ENCODE measurements at regions not wholly inside any gene's neighbourhood (a gene's known extent, or its start where the extent isn't known, plus 50 kb on each side); places are given as distances from the start of the nearest gene placed in this dataset.
"Not testable (repeated sequence)": the region's sequence is repeated elsewhere in the genome, so short reads cannot be mapped to it uniquely, and the experiment has no call there.

- no peaks in the 10 kb centered on the region for H3K27me3 ChIP-seq (ENCODE audit: insufficient read depth, low read length)
- peaks cover 20% of the 10 kb centered on the region for H3K4me1 ChIP-seq (ENCODE audit: insufficient read depth, low read length)
- no peak overlapping the region for H3K9ac ChIP-seq (ENCODE audit: low read depth, low read length)
- H3K4me3 ChIP-seq (ENCODE audit: low read length) = no peak overlapping the region
- no peaks in the 10 kb centered on the region for H3K36me3 ChIP-seq (ENCODE audit: insufficient read depth, low read depth, low read length)
- H3K27ac ChIP-seq (ENCODE audit: low read length) = no peak overlapping the region
- H3K9me3 ChIP-seq (ENCODE audit: insufficient read depth, low read depth, low read length) = peaks cover 6% of the 10 kb centered on the region
These were observed 212.6 kb upstream of the SLC16A7 start for GRCh38 chr12:59383079-59383822.

GRCh38 chr12:59382282-59383078 is 213.3 kb upstream of the SLC16A7 start:
- no peaks in the 10 kb centered on the region for H3K9me3 ChIP-seq (ENCODE audit: insufficient read depth, low read depth, low read length)
- no peaks in the 10 kb centered on the region for H3K36me3 ChIP-seq (ENCODE audit: insufficient read depth, low read depth, low read length)
- H3K4me1 ChIP-seq (ENCODE audit: insufficient read depth, low read length) = peaks cover 20% of the 10 kb centered on the region
- H3K4me3 ChIP-seq (ENCODE audit: low read length) = no peak overlapping the region
- H3K27ac ChIP-seq (ENCODE audit: low read length) = no peak overlapping the region
- H3K27me3 ChIP-seq (ENCODE audit: insufficient read depth, low read length) = no peaks in the 10 kb centered on the region
- H3K9ac ChIP-seq (ENCODE audit: low read depth, low read length) = no peak overlapping the region

GRCh38 chr12:59381106-59381505 is 214.7 kb upstream of the SLC16A7 start:
- no peaks in the 10 kb centered on the region for H3K9me3 ChIP-seq (ENCODE audit: insufficient read depth, low read depth, low read length)
- H3K27me3 ChIP-seq (ENCODE audit: insufficient read depth, low read length) = no peaks in the 10 kb centered on the region
- H3K9ac ChIP-seq (ENCODE audit: low read depth, low read length) = no peak overlapping the region
- H3K27ac ChIP-seq (ENCODE audit: low read length) = no peak overlapping the region
- H3K4me1 ChIP-seq (ENCODE audit: insufficient read depth, low read length) = peaks cover 20% of the 10 kb centered on the region
- H3K36me3 ChIP-seq (ENCODE audit: insufficient read depth, low read depth, low read length) = no peaks in the 10 kb centered on the region
- H3K4me3 ChIP-seq (ENCODE audit: low read length) = no peak overlapping the region

GRCh38 chr12:59375633-59376032 is 220.2 kb upstream of the SLC16A7 start:
- Histone ChIP-seq H3K4me3 (ENCODE audit: low read length) (no peak overlapping the region), H3K27ac (ENCODE audit: low read length) (no peak overlapping the region), H3K4me1 (ENCODE audit: insufficient read depth, low read length) (no peaks in the 10 kb centered on the region), H3K9ac (ENCODE audit: low read depth, low read length) (no peak overlapping the region), H3K36me3 (ENCODE audit: insufficient read depth, low read depth, low read length) (no peaks in the 10 kb centered on the region), H3K27me3 (ENCODE audit: insufficient read depth, low read length) (no peaks in the 10 kb centered on the region), H3K9me3 (ENCODE audit: insufficient read depth, low read depth, low read length) (no peaks in the 10 kb centered on the region)

- Histone ChIP-seq H3K27ac (ENCODE audit: low read length) (no peak overlapping the region), H3K27me3 (ENCODE audit: insufficient read depth, low read length) (no peaks in the 10 kb centered on the region), H3K9ac (ENCODE audit: low read depth, low read length) (no peak overlapping the region), H3K36me3 (ENCODE audit: insufficient read depth, low read depth, low read length) (no peaks in the 10 kb centered on the region), H3K9me3 (ENCODE audit: insufficient read depth, low read depth, low read length) (no peaks in the 10 kb centered on the region), H3K4me3 (ENCODE audit: low read length) (no peak overlapping the region), H3K4me1 (ENCODE audit: insufficient read depth, low read length) (no peaks in the 10 kb centered on the region)
These were observed 221.0 kb upstream of the SLC16A7 start for GRCh38 chr12:59374783-59375182.

GRCh38 chr12:59372956-59373355 is 222.9 kb upstream of the SLC16A7 start:
- no peak overlapping the region for H3K27ac ChIP-seq (ENCODE audit: low read length)
- H3K9ac ChIP-seq (ENCODE audit: low read depth, low read length) = no peak overlapping the region
- H3K4me3 ChIP-seq (ENCODE audit: low read length) = no peak overlapping the region
- no peaks in the 10 kb centered on the region for H3K36me3 ChIP-seq (ENCODE audit: insufficient read depth, low read depth, low read length)
- no peaks in the 10 kb centered on the region for H3K4me1 ChIP-seq (ENCODE audit: insufficient read depth, low read length)
- H3K27me3 ChIP-seq (ENCODE audit: insufficient read depth, low read length) = no peaks in the 10 kb centered on the region
- H3K9me3 ChIP-seq (ENCODE audit: insufficient read depth, low read depth, low read length) = no peaks in the 10 kb centered on the region

GRCh38 chr12:59370933-59371332 is 224.9 kb upstream of the SLC16A7 start:
- H3K4me1 ChIP-seq (ENCODE audit: insufficient read depth, low read length) = no peaks in the 10 kb centered on the region
- H3K9ac ChIP-seq (ENCODE audit: low read depth, low read length) = no peak overlapping the region
- no peak overlapping the region for H3K4me3 ChIP-seq (ENCODE audit: low read length)

GRCh38 chr12:59365133-59365532 is 230.7 kb upstream of the SLC16A7 start:
- no peaks in the 10 kb centered on the region for H3K36me3 ChIP-seq (ENCODE audit: insufficient read depth, low read depth, low read length)
- H3K9me3 ChIP-seq (ENCODE audit: insufficient read depth, low read depth, low read length) = no peaks in the 10 kb centered on the region

More at GRCh38 chr12:59370933-59371332, 224.9 kb upstream of the SLC16A7 start:
- H3K27ac ChIP-seq (ENCODE audit: low read length) = no peak overlapping the region
- no peaks in the 10 kb centered on the region for H3K27me3 ChIP-seq (ENCODE audit: insufficient read depth, low read length)
- H3K36me3 ChIP-seq (ENCODE audit: insufficient read depth, low read depth, low read length) = no peaks in the 10 kb centered on the region
- H3K9me3 ChIP-seq (ENCODE audit: insufficient read depth, low read depth, low read length) = no peaks in the 10 kb centered on the region

GRCh38 chr12:59357811-59358210 is 238.0 kb upstream of the SLC16A7 start:
- Histone ChIP-seq H3K27ac (ENCODE audit: low read length) (no peak overlapping the region), H3K4me1 (ENCODE audit: insufficient read depth, low read length) (peaks cover 3% of the 10 kb centered on the region; the same call in 1 of the 2 replicates), H3K36me3 (ENCODE audit: insufficient read depth, low read depth, low read length) (no peaks in the 10 kb centered on the region), H3K4me3 (ENCODE audit: low read length) (no peak overlapping the region), H3K9me3 (ENCODE audit: insufficient read depth, low read depth, low read length) (no peaks in the 10 kb centered on the region), H3K9ac (ENCODE audit: low read depth, low read length) (no peak overlapping the region), H3K27me3 (ENCODE audit: insufficient read depth, low read length) (no peaks in the 10 kb centered on the region)

More at GRCh38 chr12:59365133-59365532, 230.7 kb upstream of the SLC16A7 start:
- H3K27me3 ChIP-seq (ENCODE audit: insufficient read depth, low read length) = no peaks in the 10 kb centered on the region
- no peak overlapping the region for H3K9ac ChIP-seq (ENCODE audit: low read depth, low read length)
- H3K4me1 ChIP-seq (ENCODE audit: insufficient read depth, low read length) = no peaks in the 10 kb centered on the region
- no peak overlapping the region for H3K4me3 ChIP-seq (ENCODE audit: low read length)
- H3K27ac ChIP-seq (ENCODE audit: low read length) = no peak overlapping the region

- H3K36me3 ChIP-seq (ENCODE audit: insufficient read depth, low read depth, low read length); H3K27me3 ChIP-seq (ENCODE audit: insufficient read depth, low read length); H3K4me1 ChIP-seq (ENCODE audit: insufficient read depth, low read length); H3K4me3 ChIP-seq (ENCODE audit: low read length); H3K9me3 ChIP-seq (ENCODE audit: insufficient read depth, low read depth, low read length); H3K9ac ChIP-seq (ENCODE audit: low read depth, low read length); H3K27ac ChIP-seq (ENCODE audit: low read length): not testable (repeated sequence)
These were observed 249.6 kb upstream of the SLC16A7 start for GRCh38 chr12:59346248-59346647.

GRCh38 chr12:59345406-59345805 is 250.4 kb upstream of the SLC16A7 start:
- no peak overlapping the region for H3K27ac ChIP-seq (ENCODE audit: low read length)
- no peaks in the 10 kb centered on the region for H3K27me3 ChIP-seq (ENCODE audit: insufficient read depth, low read length)
- H3K36me3 ChIP-seq (ENCODE audit: insufficient read depth, low read depth, low read length) = no peaks in the 10 kb centered on the region
- no peak overlapping the region for H3K4me3 ChIP-seq (ENCODE audit: low read length)
- H3K9ac ChIP-seq (ENCODE audit: low read depth, low read length) = no peak overlapping the region
- H3K4me1 ChIP-seq (ENCODE audit: insufficient read depth, low read length) = no peaks in the 10 kb centered on the region
- 0 out of 2 replicates have a peak, but pooled peaks cover 4% of the 10 kb centered on the region for H3K9me3 ChIP-seq (ENCODE audit: insufficient read depth, low read depth, low read length)

- no peaks in the 10 kb centered on the region for H3K36me3 ChIP-seq (ENCODE audit: insufficient read depth, low read depth, low read length)
- H3K27ac ChIP-seq (ENCODE audit: low read length) = no peak overlapping the region
- no peak overlapping the region for H3K4me3 ChIP-seq (ENCODE audit: low read length)
- H3K4me1 ChIP-seq (ENCODE audit: insufficient read depth, low read length) = no peaks in the 10 kb centered on the region
- no peaks in the 10 kb centered on the region for H3K27me3 ChIP-seq (ENCODE audit: insufficient read depth, low read length)
- 0 out of 2 replicates have a peak, but pooled peaks cover 4% of the 10 kb centered on the region for H3K9me3 ChIP-seq (ENCODE audit: insufficient read depth, low read depth, low read length)
- H3K9ac ChIP-seq (ENCODE audit: low read depth, low read length) = no peak overlapping the region
These were observed 251.6 kb upstream of the SLC16A7 start for GRCh38 chr12:59344224-59344623.

Measured in iPS-20b (cell line).